ENCODE measurements at regions not wholly inside any gene's neighbourhood (a gene's known extent, or its start where the extent isn't known, plus 50 kb on each side); places are given as distances from the start of the nearest gene placed in this dataset.

- no peak for DNase-seq
These were observed 275.6 kb upstream of the PPFIA2 start for GRCh38 chr12:82034769-82035168.

GRCh38 chr12:82029936-82030335 is 270.8 kb upstream of the PPFIA2 start:
- no peak for DNase-seq

GRCh38 chr12:82028772-82029171 is 269.6 kb upstream of the PPFIA2 start:
- DNase-seq = no peak

GRCh38 chr12:82027612-82028011 is 268.5 kb upstream of the PPFIA2 start:
- no peak for DNase-seq

GRCh38 chr12:82025462-82025861 is 266.3 kb upstream of the PPFIA2 start:
- DNase-seq = no peak

- no peak for DNase-seq
These were observed 260.4 kb upstream of the PPFIA2 start for GRCh38 chr12:82019533-82019932.

- DNase-seq = no peak
These were observed 256.6 kb upstream of the PPFIA2 start for GRCh38 chr12:82015623-82016347.

- DNase-seq = no peak
These were observed 253.0 kb upstream of the PPFIA2 start for GRCh38 chr12:82012176-82012575.

GRCh38 chr12:82009524-82009923 is 250.4 kb upstream of the PPFIA2 start:
- DNase-seq = no peak

GRCh38 chr12:82008251-82008650 is 249.1 kb upstream of the PPFIA2 start:
- peak; percentile 50 for DNase-seq

GRCh38 chr12:81998761-81999378 is 239.7 kb upstream of the PPFIA2 start:
- no peak for DNase-seq

- DNase-seq = peak; percentile 9
These were observed 233.3 kb upstream of the PPFIA2 start for GRCh38 chr12:81992461-81992860.

- DNase-seq = no peak
These were observed 232.7 kb upstream of the PPFIA2 start for GRCh38 chr12:81991868-81992267.

- no peak for DNase-seq
These were observed 229.2 kb upstream of the PPFIA2 start for GRCh38 chr12:81988362-81988761.

- no peak for DNase-seq
These were observed 228.2 kb upstream of the PPFIA2 start for GRCh38 chr12:81987371-81987770.

GRCh38 chr12:81976661-81977060 is 217.5 kb upstream of the PPFIA2 start:
- no peak for DNase-seq

GRCh38 chr12:81974762-81975161 is 215.6 kb upstream of the PPFIA2 start:
- no peak for DNase-seq

GRCh38 chr12:81968421-81968820 is 209.3 kb upstream of the PPFIA2 start:
- no peak for DNase-seq

GRCh38 chr12:81963636-81964035 is 204.5 kb upstream of the PPFIA2 start:
- no peak for DNase-seq

GRCh38 chr12:81963026-81963425 is 203.9 kb upstream of the PPFIA2 start:
- DNase-seq = no peak

- no peak for DNase-seq
These were observed 203.1 kb upstream of the PPFIA2 start for GRCh38 chr12:81962126-81962856.

GRCh38 chr12:81958406-81958805 is 199.3 kb upstream of the PPFIA2 start:
- DNase-seq = no peak

- DNase-seq = no peak
These were observed 198.5 kb upstream of the PPFIA2 start for GRCh38 chr12:81957631-81958030.

GRCh38 chr12:81956468-81956860 is 197.3 kb upstream of the PPFIA2 start:
- no peak for DNase-seq

All from NCI-H345 (cell line).